ENCODE measurements at regions not wholly inside any gene's neighbourhood (a gene's known extent, or its start where the extent isn't known, plus 50 kb on each side); places are given as distances from the start of the nearest gene placed in this dataset.

- TF ChIP-seq ZNF384 (IDR thresholded peaks at IDR 0.05; ENCODE audit: low read depth, low read length) (no peak), RBBP5 (IDR thresholded peaks at IDR 0.05; ENCODE audit: borderline replicate concordance, insufficient read depth, low read length, poor library complexity, severe bottlenecking) (no peak), ZNF24 (IDR thresholded peaks at IDR 0.05) (no peak), MAFG (tag; conservative IDR thresholded peaks at IDR 0.05) (no peak), ZNF445 (CRISPR knock-in tag; IDR thresholded peaks at IDR 0.05; ENCODE audit: low read depth) (no peak), ASH1L (IDR thresholded peaks at IDR 0.05; ENCODE audit: borderline replicate concordance, low read depth, partially characterized antibody) (no peak), U2AF1 (optimal IDR thresholded peaks at IDR 0.05; ENCODE audit: low read depth, low read length) (no peak), THAP12 (CRISPR knock-in tag; IDR thresholded peaks at IDR 0.05) (no peak), ZNF140 (CRISPR knock-in tag; IDR thresholded peaks at IDR 0.05) (no peak), BHLHE40 (IDR thresholded peaks at IDR 0.05; ENCODE audit: low read length) (no peak)
These were observed 910.4 kb upstream of the CITED2 start (continued) for GRCh38 chr6:140284871-140285270.

GRCh38 chr6:140283197-140283596 lies 908.7 kb upstream of the CITED2 start:
- H3K4me2 ChIP-seq (ENCODE audit: insufficient read depth, low read length), result no peak overlapping the region
- no peak for ATAC-seq
- H3K9me1 ChIP-seq (ENCODE audit: control insufficient read depth, insufficient read depth, low read length), result no peaks in the 10 kb centered on the region
- no peaks in the 10 kb centered on the region for H3K4me1 ChIP-seq (replicated peaks in 1 of 2; ENCODE audit: control insufficient read depth in 2 of 2, insufficient read depth in 2 of 2, low read length in 2 of 2)
- POLR2A ChIA-PET, result no interaction called here
- H3K27me3 ChIP-seq (ENCODE audit: control insufficient read depth in 2 of 2, insufficient read depth in 2 of 2, low read length in 2 of 2), result no peaks in the 10 kb centered on the region
- no TSS peak for BruUV-seq (replicated peaks)
- CTCF ChIA-PET (ENCODE audit: low intra/inter-chr PET ratio), result no interaction called here
- WGBS (ENCODE audit: insufficient coverage, low coverage, missing lambda C conversion rate), result 37% methylated on average over 2 of the region's 2 CpGs
- H3K79me2 ChIP-seq (ENCODE audit: control insufficient read depth, insufficient read depth, low read length), result no peaks in the 10 kb centered on the region
- FAIRE-seq, result no peak
- no peak overlapping the region for H3K27ac ChIP-seq (ENCODE audit: extremely low read depth, low read depth, low read length)
- intact Hi-C loops (cut with micrococcal nuclease), result no loop called here
- in situ Hi-C loops (cut with MboI), result no loop called here
- H2AFZ ChIP-seq (ENCODE audit: low read depth, low read length), result no peak overlapping the region
- H3K9ac ChIP-seq (ENCODE audit: insufficient read depth in 1 of 2, low read depth in 2 of 2, low read length in 2 of 2), result no peak overlapping the region
- DNase-seq (ENCODE audit: extremely low read depth in 1 of 4, low spot score in 3 of 4), result no peak
- no peak overlapping the region for H3K4me3 ChIP-seq
- H3K36me3 ChIP-seq (ENCODE audit: control insufficient read depth, insufficient read depth, low read length), result no peaks in the 10 kb centered on the region
- no peaks in the 10 kb centered on the region for H3K9me3 ChIP-seq (replicated peaks; ENCODE audit: control insufficient read depth, insufficient read depth, low read depth, low read length)
- no peak for TF ChIP-seq TFE3 (CRISPR knock-in tag; IDR thresholded peaks at IDR 0.05)
- no peak for TF ChIP-seq HNRNPL (IDR thresholded peaks at IDR 0.05; ENCODE audit: low read depth, low read length)
- TF ChIP-seq ZNF384 (IDR thresholded peaks at IDR 0.05; ENCODE audit: low read depth, low read length), result no peak
- TF ChIP-seq TRIM28 (IDR thresholded peaks at IDR 0.05), result no peak
- TF ChIP-seq HIVEP1 (CRISPR knock-in tag; IDR thresholded peaks at IDR 0.05), result no peak
- no peak for TF ChIP-seq EWSR1 (IDR thresholded peaks at IDR 0.05; ENCODE audit: borderline replicate concordance, low read depth, partially characterized antibody)
- no peak for TF ChIP-seq ZNF41 (CRISPR knock-in tag; conservative IDR thresholded peaks at IDR 0.05)
- TF ChIP-seq POLR2H (tag; IDR thresholded peaks at IDR 0.05; ENCODE audit: low read depth), result no peak
- no peaks in the 10 kb centered on the region for H4K20me1 ChIP-seq (replicated peaks; ENCODE audit: control insufficient read depth, insufficient read depth, low read length)

Measured in K562 (cell line).